HG03432 (cell line): ENCODE measurements at regions not wholly inside any gene's neighbourhood (a gene's known extent, or its start where the extent isn't known, plus 50 kb on each side); places are given as distances from the start of the nearest gene placed in this dataset.

Experiments
- ATAC-seq: cut with Tn5 transposase; IDR thresholded peaks from one replicate; pipeline ENCODE4 v1.9.1; 2021; ENCODE audit warnings: mild to moderate bottlenecking, moderate library complexity; ENCODE audit not compliant: unreplicated experiment

DNA sequence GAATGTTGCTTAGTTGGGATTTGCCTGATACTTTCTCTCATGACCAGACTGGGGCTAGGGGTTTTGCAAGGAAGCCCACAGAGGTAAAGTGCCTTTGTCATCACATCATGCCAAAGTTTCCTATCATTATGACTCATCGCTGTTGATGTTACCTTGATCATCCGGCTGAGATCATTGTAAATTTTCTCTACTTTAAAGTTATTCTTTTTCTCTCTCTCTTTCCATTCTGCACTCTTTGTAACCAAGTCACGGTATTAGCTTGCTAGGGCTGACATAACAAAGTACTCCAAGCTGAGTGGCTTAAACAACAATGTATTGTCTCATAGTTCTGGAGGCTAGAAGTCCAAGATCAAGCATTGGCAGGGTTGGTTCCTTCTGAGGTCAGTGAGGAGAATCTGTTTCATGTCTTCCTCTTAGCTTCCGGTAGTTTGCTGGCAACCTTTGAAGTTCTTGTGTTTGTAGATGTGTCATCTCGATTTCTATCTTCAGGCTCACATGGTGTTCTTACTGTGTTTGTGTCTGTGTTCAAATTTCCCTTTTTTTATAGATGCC is 113.0 kb downstream of the DTHD1 start:
- ATAC-seq = peak; percentile 70

GRCh38 chr4:36399762-36400353 is 118.4 kb downstream of the DTHD1 start:
- peak; percentile 77 for ATAC-seq

DNA sequence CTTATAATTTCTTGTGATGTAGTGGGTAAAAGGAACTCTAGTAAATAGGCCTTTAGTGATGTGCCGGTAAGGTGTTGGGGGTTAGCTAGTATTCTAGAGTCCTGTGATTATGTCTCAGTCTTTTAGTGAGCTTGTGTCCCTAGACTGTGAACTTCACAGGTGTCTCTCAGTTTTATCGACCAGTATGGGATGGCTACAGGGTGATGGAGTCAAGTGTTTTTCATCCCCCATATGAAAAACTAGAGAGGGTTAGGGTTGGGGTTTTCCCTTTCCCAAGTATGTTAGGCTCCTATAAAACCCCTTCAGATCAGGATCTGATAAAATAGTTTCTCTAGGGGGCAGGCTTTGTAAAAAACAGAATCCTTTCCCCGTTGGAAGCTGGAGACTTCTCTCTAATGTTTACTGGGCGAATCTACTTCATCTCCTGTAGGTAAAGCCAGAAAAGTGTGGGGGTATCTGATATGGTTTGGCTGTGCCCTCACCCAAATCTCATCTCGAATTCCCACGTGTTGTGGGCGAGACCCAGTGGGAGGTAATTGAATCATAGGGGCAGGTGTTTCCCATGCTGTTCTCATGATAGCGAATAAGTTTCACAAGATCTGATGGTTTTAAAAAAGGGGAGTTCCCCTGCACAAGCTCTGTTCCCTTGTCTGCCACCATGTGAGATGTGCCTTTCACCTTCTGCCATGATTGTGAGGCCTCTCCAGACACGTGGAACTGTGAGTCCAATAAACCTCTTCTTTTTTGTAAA is 120.8 kb downstream of the DTHD1 start:
- ATAC-seq = no peak

DNA sequence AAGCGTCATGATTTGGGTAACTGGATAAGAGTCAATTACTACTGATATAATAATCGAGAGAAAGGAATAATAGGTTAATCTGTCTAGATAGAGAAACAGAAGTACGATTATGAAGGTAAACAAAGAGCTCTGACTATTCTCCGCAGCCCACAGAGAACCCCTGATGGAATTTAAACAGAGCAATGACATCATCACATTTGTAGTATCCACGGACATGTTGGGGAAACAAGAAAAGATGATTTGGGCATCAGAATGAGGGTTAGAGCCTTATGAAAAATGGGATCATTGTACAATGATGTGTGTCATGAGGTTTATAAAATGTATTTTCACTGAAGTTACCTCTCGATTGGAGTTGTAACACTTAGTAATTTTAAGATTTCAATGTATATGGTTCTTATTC is 129.9 kb downstream of the DTHD1 start:
- no peak for ATAC-seq

DNA sequence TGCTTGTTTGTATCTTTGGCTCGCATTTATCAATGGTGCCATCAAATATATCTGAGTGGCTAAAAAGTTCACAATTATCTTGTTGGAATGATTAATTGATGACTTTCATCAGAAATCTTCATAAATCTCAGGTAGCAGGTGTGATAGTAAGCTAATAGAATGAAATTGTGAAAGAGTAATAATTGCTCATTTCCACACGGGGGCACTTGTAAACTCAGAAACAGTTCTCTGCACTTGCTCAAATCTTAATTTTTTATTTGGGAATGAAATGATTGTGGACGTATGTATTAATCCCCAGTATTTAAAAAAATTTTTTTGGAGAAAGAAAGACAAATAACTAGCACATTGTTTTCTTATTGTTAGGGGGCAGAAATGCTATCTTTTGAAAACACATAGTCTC is 132.8 kb downstream of the DTHD1 start:
- ATAC-seq = peak; percentile 45

DNA sequence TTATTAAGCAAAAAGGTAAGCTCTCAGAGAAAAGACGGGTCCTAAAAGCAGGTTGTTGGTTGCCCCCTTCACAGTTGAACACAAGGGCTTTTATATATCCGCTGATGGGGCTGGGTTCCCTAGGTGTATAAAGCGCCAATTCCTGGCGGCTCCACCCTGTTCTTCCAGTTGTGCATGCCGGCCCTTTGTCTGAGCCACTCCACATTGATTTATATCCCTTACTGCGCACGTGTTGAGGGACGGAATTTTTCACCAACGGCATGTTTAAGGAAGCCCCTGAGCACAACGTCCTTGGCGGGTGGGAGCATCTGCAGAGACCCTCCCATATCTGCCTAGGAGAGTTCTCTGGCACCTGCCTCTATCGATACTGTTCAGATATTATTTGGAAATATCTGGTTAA is 135.7 kb downstream of the DTHD1 start:
- no peak for ATAC-seq

- no peak for ATAC-seq
Observed at GRCh38 chr4:36420111-36420679, 138.8 kb downstream of the DTHD1 start.

GRCh38 chr4:36422607-36423006 is 141.2 kb downstream of the DTHD1 start:
- no peak for ATAC-seq

DNA sequence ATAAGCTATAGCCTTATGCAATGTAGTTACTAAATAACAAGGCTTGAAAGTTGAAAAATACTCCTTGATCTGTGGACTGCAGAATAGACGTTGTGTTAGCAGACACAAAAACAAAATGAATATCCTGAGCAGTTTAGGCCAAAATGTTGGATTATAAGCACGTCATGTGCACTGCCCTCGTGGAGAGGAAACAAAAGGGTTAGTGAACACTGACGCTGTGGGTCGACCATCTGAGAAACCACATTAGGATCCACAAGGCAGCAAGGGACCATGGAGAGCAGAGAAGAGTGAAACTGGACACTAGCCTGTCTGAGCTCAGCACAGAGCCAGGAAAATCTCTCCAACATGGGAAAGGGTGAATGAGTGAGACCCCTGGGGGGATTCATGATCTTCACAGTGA is 145.3 kb downstream of the DTHD1 start:
- no peak for ATAC-seq

- no peak for ATAC-seq
Observed at GRCh38 chr4:36427696-36428095, 146.3 kb downstream of the DTHD1 start.

GRCh38 chr4:36432586-36432985 is 151.2 kb downstream of the DTHD1 start:
- no peak for ATAC-seq

DNA sequence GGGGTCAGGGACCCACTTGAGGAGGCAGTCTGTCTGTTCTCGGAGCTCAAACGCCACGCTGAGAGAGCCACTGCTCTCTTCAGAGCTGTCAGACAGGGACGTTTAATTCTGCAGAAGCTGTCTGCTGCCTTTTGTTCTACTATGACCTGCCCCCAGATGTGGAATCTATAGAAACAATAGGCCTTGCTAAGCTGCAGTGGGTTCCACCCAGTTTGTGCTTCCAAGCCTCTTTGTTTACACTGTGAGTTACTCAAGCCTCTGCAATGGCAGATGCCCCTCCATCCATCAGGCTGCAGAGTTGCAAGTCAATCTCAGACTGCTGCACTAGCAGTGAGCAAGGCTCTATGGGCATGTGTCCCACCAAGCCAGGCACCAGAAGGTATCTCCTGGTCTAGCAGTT is 158.1 kb downstream of the DTHD1 start:
- ATAC-seq = no peak

DNA sequence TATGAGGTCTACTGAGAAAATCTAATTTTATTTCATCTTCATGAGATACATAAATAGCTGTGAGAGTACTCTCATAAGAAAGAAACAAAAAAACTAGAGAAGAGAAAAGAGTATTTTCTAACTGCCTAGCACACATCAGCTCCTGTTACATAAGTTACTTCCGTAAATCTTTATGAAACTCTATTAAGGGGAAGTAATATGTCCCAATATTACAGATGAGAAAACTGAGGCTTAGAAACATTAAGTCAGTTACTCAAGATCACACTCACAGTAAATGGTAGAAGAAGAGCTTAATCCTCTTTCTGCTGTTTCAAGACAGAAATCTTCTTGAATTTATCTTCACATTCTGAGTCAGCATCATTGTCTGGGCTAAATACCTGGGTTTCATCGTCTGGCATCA is 164.1 kb downstream of the DTHD1 start:
- ATAC-seq = no peak

GRCh38 chr4:36446275-36446674 is 164.9 kb downstream of the DTHD1 start:
- ATAC-seq = no peak

- no peak for ATAC-seq
Observed at GRCh38 chr4:36461344-36461743, 179.9 kb downstream of the DTHD1 start.

DNA sequence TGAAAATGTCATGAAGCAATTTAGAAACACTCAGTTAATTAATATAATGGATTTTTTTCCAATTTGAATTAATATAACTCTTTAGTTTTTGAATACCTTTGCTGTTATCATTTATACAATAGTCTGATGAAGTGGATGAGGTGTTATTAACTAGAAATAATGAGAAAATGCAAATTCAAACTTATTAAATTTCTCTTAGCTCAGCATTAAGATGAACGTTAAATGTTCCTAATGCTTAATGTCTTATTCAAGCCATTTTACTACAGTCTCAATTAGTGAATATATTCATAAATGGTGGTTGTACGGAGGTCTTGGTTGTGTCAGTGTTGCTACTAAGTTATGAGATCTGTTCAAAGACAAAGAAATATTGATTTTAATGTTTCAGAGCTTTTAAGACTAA is 186.3 kb downstream of the DTHD1 start:
- no peak for ATAC-seq

DNA sequence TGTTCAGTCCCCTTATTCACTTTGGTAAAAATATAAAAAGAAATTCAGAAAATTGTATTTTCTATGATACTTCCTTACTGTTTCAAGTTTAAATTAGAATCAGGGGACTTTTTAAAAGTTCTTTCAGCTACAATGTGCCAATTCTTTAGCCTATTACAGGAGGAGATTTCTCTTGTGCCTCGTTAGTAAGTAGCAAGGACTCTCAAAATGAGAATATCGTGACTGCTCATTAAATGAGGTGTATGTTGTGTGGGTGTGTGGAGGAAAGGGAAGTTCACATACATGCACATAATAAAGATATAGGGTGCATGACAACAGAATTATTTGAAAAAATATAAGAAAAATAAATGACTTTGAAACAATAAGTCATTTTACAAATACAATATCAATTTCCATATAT is 190.5 kb downstream of the DTHD1 start:
- no peak for ATAC-seq

DNA sequence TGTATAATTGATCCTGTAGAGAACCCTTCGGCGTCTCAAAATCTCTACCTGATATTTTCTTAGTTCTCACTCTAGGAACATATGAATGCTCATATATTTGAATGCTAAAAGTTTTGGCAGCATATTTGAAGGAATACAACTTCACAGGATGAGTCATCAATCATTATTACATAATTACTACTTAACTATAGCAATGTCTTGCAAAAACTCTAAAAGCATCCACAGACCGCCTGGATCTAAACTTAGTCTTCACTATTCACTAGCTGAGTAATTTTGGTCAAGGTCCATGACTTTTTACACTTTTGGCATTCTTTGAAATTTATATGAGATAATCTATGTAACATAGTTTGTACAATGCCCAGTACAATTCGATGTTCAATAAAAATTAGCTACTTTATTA is 194.7 kb downstream of the DTHD1 start:
- ATAC-seq = no peak

- no peak for ATAC-seq
Observed at GRCh38 chr4:36477861-36478260, 196.4 kb downstream of the DTHD1 start.

DNA sequence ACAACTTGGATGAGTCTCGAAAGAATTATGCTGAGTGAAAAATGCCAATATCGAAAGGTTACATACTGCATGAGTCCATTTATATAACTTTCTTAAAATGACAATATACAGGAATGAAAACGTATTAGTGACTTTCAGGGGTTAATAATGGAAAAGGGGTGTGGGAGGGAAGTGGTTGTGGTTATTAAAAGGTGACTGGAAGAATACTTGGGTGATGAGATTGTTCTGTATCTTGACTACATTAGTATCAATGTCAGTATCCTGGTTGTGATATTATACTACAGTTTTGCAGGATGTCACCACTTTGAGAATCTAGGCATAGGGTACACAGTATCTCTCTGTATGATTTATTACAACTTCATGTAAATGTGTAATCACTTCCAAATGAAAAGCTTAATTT is 204.5 kb downstream of the DTHD1 start:
- ATAC-seq = no peak

DNA sequence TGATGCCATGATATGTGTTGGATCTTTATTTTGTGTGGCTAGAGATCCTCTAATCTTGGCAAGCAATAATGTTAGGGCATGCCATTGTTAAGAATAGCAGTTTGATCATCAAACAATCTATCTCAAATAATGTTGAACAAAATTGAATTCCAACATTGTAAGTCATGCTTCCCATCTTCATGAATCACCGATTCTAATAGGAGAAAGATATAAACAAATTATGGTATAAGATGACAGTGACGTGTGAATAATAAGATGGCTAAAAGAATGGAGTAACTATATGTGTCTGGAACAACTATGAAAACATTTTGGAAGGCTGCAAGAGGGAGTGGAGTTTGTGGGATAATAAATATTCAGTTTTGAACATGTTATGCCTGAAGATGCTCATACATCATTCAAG is 208.4 kb downstream of the DTHD1 start:
- ATAC-seq = no peak

GRCh38 chr4:36492041-36492440 is 210.6 kb downstream of the DTHD1 start:
- no peak for ATAC-seq
